WTC11 (cell line): ENCODE measurements at regions not wholly inside any gene's neighbourhood (a gene's known extent, or its start where the extent isn't known, plus 50 kb on each side); places are given as distances from the start of the nearest gene placed in this dataset.
A peak's percentile ranks its signal among the peaks of the same experiment; 100 is the strongest.

ENCODE experiments used
- ATAC-seq: fragments of 200-7000 bp; cut with Tn5 transposase; 2 replicates; pipeline ENCODE4 v1.10.0; 2021; ENCODE audit warnings: mild to moderate bottlenecking, moderate library complexity
- CTCF ChIA-PET: fragments of 300-600 bp; sonication (Branson Sonifier 250); formaldehyde crosslinking; loops from one replicate; lab custom pipeline; 2021; ENCODE audit warnings: antibody characterized with exemption; lab: Charles Lee
- POLR2A ChIA-PET: fragments of 350-600 bp; sonication (Branson Sonifier 250); formaldehyde crosslinking; loops from one replicate; lab custom pipeline; 2021; ENCODE audit warnings: antibody characterized with exemption; lab: Charles Lee
- DNase-seq: peaks from one replicate; pipeline ENCODE4 v3.0.0; 2021; ENCODE audit warnings: low spot score
- H3K27ac Mint-ChIP-seq: 2 replicates; pipeline ENCODE4 v1.8.0; 2021; ENCODE audit warnings: mixed read lengths
- H3K27me3 Mint-ChIP-seq: 2 replicates; pipeline ENCODE4 v1.8.0; 2021; ENCODE audit warnings: low read depth, mild to moderate bottlenecking, moderate library complexity, mixed read lengths
- H3K36me3 Mint-ChIP-seq: 2 replicates; pipeline ENCODE4 v1.8.0; 2021; ENCODE audit warnings: mixed read lengths
- H3K4me1 Mint-ChIP-seq: 2 replicates; pipeline ENCODE4 v1.8.0; 2022; ENCODE audit warnings: mixed read lengths
- H3K4me3 Mint-ChIP-seq: 2 replicates; pipeline ENCODE4 v1.8.0; 2021; ENCODE audit warnings: mild to moderate bottlenecking, moderate library complexity, mixed read lengths
- H3K9me3 Mint-ChIP-seq: 2 replicates; pipeline ENCODE4 v1.8.0; 2021; ENCODE audit warnings: mixed read lengths
- ATF1 ChIP-seq: sonication (generic); formaldehyde crosslinking; IDR thresholded peaks from 2 replicates; pipeline ENCODE4 v1.8.1; 2023; ENCODE audit warnings: mild to moderate bottlenecking, moderate library complexity, missing genetic modification reagents
- ESRRA ChIP-seq: sonication (generic); formaldehyde crosslinking; IDR thresholded peaks from 2 replicates; pipeline ENCODE4 v1.8.1; 2022; ENCODE audit warnings: mild to moderate bottlenecking, missing genetic modification reagents, borderline replicate concordance
- GABPB1 ChIP-seq: sonication (generic); formaldehyde crosslinking; IDR thresholded peaks from 2 replicates; pipeline ENCODE4 v1.8.1; 2023; ENCODE audit warnings: mild to moderate bottlenecking, missing genetic modification reagents
- GRHL2 ChIP-seq: fragments of 250-450 bp; sonication (Bioruptor Pico); IDR thresholded peaks from 2 replicates; pipeline ENCODE4 v1.8.0; 2022; ENCODE audit warnings: mild to moderate bottlenecking, moderate library complexity; ENCODE audit not compliant: insufficient replicate concordance, severe bottlenecking
- GTF2I ChIP-seq: fragments of 250-450 bp; sonication (Bioruptor Pico); conservative IDR thresholded peaks from 2 replicates; pipeline ENCODE4 v1.4.0; 2021; ENCODE audit warnings: mild to moderate bottlenecking
- JUN ChIP-seq: sonication (generic); formaldehyde crosslinking; IDR thresholded peaks from 2 replicates; pipeline ENCODE4 v1.8.0; 2023; ENCODE audit warnings: mild to moderate bottlenecking, missing genetic modification reagents
- NFATC4 ChIP-seq: fragments of 250-450 bp; sonication (Bioruptor Pico); IDR thresholded peaks from 2 replicates; pipeline ENCODE4 v1.9.0; 2021; ENCODE audit warnings: mild to moderate bottlenecking
- NR1H2 ChIP-seq: sonication (generic); formaldehyde crosslinking; IDR thresholded peaks from 2 replicates; pipeline ENCODE4 v1.9.0; 2021; ENCODE audit warnings: mild to moderate bottlenecking, moderate library complexity, missing genetic modification reagents
- RELA ChIP-seq: sonication (generic); formaldehyde crosslinking; IDR thresholded peaks from 2 replicates; pipeline ENCODE4 v1.8.1; 2022; ENCODE audit warnings: missing genetic modification reagents, mild to moderate bottlenecking, borderline replicate concordance
- RORB ChIP-seq: fragments of 250-450 bp; sonication (Bioruptor Pico); IDR thresholded peaks from 2 replicates; pipeline ENCODE4 v1.9.0; 2021; ENCODE audit warnings: mild to moderate bottlenecking
- TP53 ChIP-seq: sonication (generic); formaldehyde crosslinking; IDR thresholded peaks from 2 replicates; pipeline ENCODE4 v1.8.1; 2023; ENCODE audit warnings: mild to moderate bottlenecking, missing genetic modification reagents
- ZNF121 ChIP-seq: sonication (generic); formaldehyde crosslinking; IDR thresholded peaks from 2 replicates; pipeline ENCODE4 v1.8.0; 2023; ENCODE audit warnings: missing genetic modification reagents
- ZNF396 ChIP-seq: fragments of 250-450 bp; sonication (Bioruptor Pico); IDR thresholded peaks from 2 replicates; pipeline ENCODE4 v1.8.0; 2021; ENCODE audit warnings: mild to moderate bottlenecking, moderate library complexity, borderline replicate concordance
- ZNF671 ChIP-seq: fragments of 250-450 bp; sonication (Bioruptor Pico); IDR thresholded peaks from 2 replicates; pipeline ENCODE4 v1.8.0; 2021; ENCODE audit warnings: mild to moderate bottlenecking
- TF ChIP-seq, protein P1 (sequence below): sonication (generic); formaldehyde crosslinking; IDR thresholded peaks from 2 replicates; pipeline ENCODE4 v1.8.1; 2023; ENCODE audit warnings: mild to moderate bottlenecking, missing genetic modification reagents
- TF ChIP-seq, protein P2 (sequence below): fragments of 250-450 bp; sonication (Bioruptor Pico); IDR thresholded peaks from 2 replicates; pipeline ENCODE4 v1.9.0; 2021; ENCODE audit warnings: moderate library complexity, mild to moderate bottlenecking, inconsistent platforms, borderline replicate concordance
- TF ChIP-seq, protein P3 (sequence below): sonication (generic); formaldehyde crosslinking; IDR thresholded peaks from 2 replicates; pipeline ENCODE4 v1.8.1; 2022; ENCODE audit warnings: low read depth, mild to moderate bottlenecking, moderate library complexity, missing genetic modification reagents, borderline replicate concordance
- TF ChIP-seq, protein P4 (sequence below): fragments of 250-450 bp; sonication (Bioruptor Pico); IDR thresholded peaks from 2 replicates; pipeline ENCODE4 v1.9.0; 2021; ENCODE audit warnings: mild to moderate bottlenecking, borderline replicate concordance
- TF ChIP-seq, protein P5 (sequence below): sonication (generic); formaldehyde crosslinking; IDR thresholded peaks from 2 replicates; pipeline ENCODE4 v1.8.1; 2023; ENCODE audit warnings: mild to moderate bottlenecking, missing genetic modification reagents, moderate library complexity
- TF ChIP-seq, protein P6 (sequence below): sonication (generic); formaldehyde crosslinking; IDR thresholded peaks from 2 replicates; pipeline ENCODE4 v1.8.1; 2023; ENCODE audit warnings: mild to moderate bottlenecking, missing genetic modification reagents, borderline replicate concordance
- TF ChIP-seq, protein P7 (sequence below): sonication (generic); formaldehyde crosslinking; IDR thresholded peaks from 2 replicates; pipeline ENCODE4 v1.8.0; 2022; ENCODE audit warnings: mild to moderate bottlenecking, missing genetic modification reagents

DNA sequence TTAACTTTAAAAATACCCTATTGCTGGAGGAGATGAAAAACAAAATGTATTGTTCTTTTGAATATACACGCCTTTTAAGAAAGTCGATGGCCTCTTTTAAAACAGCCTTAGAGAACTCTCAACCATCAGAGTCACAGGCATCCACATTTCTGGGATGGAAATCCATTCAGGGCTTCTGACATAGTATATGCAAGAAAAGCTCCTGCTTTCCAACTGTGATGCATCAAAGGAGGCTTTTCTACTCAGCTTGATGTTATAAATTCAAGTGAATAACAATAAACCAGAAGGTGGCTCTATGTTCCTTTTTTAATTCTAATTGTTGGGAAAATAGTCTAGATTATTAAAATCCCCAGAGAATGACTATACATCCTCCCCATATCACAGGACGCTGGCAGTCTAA lies 398.8 kb upstream of the CXADR start (continued):
- TF ChIP-seq NR1H2 (CRISPR knock-in tag) (no peak), GTF2I (CRISPR knock-in tag) (no peak), RORB (CRISPR knock-in tag) (no peak), ATF1 (no peak), ZNF671 (CRISPR knock-in tag) (no peak), ESRRA (CRISPR knock-in tag) (no peak), ZNF121 (CRISPR knock-in tag) (no peak), NFATC4 (CRISPR knock-in tag) (no peak)
- TF ChIP-seq, protein P1, sequence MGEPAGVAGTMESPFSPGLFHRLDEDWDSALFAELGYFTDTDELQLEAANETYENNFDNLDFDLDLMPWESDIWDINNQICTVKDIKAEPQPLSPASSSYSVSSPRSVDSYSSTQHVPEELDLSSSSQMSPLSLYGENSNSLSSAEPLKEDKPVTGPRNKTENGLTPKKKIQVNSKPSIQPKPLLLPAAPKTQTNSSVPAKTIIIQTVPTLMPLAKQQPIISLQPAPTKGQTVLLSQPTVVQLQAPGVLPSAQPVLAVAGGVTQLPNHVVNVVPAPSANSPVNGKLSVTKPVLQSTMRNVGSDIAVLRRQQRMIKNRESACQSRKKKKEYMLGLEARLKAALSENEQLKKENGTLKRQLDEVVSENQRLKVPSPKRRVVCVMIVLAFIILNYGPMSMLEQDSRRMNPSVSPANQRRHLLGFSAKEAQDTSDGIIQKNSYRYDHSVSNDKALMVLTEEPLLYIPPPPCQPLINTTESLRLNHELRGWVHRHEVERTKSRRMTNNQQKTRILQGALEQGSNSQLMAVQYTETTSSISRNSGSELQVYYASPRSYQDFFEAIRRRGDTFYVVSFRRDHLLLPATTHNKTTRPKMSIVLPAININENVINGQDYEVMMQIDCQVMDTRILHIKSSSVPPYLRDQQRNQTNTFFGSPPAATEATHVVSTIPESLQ: no peak

DNA sequence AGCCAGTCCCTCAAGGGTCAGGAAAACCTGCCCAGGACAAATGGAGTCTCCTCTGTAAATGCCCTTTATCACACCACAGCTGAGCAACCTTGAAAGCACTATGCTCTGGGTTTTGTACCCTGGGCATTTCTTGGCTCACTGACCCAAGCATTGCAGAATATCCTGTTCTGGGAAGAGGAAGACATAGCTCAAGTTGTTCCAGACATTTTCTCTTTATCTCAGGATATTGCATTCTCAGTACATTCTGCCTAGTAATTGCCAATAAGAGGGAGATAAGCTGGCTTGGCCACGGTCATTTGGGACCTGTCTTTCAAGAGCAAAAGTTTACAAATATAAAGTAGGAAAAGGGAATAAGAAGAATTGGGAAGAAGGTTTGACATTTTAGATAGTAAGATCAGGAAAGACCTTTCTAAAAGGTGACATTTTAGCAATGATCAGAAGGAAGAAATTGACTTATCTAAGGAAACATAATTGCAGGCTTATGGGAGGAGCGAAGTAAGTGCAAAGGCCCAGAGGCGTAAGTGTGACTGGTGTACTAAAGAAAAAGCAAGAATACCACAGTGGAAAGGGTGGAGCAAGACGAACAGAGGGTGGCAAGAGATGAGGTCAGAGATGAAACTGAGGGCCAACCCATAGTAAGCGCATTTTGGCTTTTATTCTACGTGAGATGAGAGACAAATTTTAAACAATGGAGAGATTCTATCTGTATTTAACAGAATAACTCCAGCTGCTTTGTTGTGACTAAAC lies 394.0 kb upstream of the CXADR start:
- H3K9me3 Mint-ChIP-seq: peaks cover 17% of the 10 kb centered on the region
- H3K4me1 Mint-ChIP-seq: peaks cover 60% of the 10 kb centered on the region
- H3K36me3 Mint-ChIP-seq: peaks cover 15% of the 10 kb centered on the region
- no peaks in the 10 kb centered on the region for H3K27me3 Mint-ChIP-seq
- ChIA-PET CTCF (no interaction called here), POLR2A (no interaction called here)
- DNase-seq: no peak
- no peak overlapping the region for H3K4me3 Mint-ChIP-seq
- no peak for ATAC-seq
- H3K27ac Mint-ChIP-seq: 0 out of 2 replicates have a peak overlapping the region, but pooled peaks have one; percentile 12
- no peak for TF ChIP-seq GABPB1 (CRISPR knock-in tag)
- TF ChIP-seq, protein P2, sequence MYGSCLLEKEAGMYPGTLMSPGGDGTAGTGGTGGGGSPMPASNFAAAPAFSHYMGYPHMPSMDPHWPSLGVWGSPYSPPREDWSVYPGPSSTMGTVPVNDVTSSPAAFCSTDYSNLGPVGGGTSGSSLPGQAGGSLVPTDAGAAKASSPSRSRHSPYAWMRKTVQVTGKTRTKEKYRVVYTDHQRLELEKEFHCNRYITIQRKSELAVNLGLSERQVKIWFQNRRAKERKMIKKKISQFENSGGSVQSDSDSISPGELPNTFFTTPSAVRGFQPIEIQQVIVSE (CRISPR knock-in tag): no peak
- TF ChIP-seq, protein P3, sequence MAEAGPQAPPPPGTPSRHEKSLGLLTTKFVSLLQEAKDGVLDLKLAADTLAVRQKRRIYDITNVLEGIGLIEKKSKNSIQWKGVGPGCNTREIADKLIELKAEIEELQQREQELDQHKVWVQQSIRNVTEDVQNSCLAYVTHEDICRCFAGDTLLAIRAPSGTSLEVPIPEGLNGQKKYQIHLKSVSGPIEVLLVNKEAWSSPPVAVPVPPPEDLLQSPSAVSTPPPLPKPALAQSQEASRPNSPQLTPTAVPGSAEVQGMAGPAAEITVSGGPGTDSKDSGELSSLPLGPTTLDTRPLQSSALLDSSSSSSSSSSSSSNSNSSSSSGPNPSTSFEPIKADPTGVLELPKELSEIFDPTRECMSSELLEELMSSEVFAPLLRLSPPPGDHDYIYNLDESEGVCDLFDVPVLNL: no peak
- no peak for TF ChIP-seq ZNF396 (CRISPR knock-in tag)
- TF ChIP-seq GRHL2 (CRISPR knock-in tag): no peak
- TF ChIP-seq, protein P4, sequence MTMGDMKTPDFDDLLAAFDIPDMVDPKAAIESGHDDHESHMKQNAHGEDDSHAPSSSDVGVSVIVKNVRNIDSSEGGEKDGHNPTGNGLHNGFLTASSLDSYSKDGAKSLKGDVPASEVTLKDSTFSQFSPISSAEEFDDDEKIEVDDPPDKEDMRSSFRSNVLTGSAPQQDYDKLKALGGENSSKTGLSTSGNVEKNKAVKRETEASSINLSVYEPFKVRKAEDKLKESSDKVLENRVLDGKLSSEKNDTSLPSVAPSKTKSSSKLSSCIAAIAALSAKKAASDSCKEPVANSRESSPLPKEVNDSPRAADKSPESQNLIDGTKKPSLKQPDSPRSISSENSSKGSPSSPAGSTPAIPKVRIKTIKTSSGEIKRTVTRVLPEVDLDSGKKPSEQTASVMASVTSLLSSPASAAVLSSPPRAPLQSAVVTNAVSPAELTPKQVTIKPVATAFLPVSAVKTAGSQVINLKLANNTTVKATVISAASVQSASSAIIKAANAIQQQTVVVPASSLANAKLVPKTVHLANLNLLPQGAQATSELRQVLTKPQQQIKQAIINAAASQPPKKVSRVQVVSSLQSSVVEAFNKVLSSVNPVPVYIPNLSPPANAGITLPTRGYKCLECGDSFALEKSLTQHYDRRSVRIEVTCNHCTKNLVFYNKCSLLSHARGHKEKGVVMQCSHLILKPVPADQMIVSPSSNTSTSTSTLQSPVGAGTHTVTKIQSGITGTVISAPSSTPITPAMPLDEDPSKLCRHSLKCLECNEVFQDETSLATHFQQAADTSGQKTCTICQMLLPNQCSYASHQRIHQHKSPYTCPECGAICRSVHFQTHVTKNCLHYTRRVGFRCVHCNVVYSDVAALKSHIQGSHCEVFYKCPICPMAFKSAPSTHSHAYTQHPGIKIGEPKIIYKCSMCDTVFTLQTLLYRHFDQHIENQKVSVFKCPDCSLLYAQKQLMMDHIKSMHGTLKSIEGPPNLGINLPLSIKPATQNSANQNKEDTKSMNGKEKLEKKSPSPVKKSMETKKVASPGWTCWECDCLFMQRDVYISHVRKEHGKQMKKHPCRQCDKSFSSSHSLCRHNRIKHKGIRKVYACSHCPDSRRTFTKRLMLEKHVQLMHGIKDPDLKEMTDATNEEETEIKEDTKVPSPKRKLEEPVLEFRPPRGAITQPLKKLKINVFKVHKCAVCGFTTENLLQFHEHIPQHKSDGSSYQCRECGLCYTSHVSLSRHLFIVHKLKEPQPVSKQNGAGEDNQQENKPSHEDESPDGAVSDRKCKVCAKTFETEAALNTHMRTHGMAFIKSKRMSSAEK (CRISPR knock-in tag): no peak
- TF ChIP-seq, protein P5, sequence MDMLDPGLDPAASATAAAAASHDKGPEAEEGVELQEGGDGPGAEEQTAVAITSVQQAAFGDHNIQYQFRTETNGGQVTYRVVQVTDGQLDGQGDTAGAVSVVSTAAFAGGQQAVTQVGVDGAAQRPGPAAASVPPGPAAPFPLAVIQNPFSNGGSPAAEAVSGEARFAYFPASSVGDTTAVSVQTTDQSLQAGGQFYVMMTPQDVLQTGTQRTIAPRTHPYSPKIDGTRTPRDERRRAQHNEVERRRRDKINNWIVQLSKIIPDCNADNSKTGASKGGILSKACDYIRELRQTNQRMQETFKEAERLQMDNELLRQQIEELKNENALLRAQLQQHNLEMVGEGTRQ (CRISPR knock-in tag): no peak
- no peak for TF ChIP-seq TP53
- TF ChIP-seq, protein P6, sequence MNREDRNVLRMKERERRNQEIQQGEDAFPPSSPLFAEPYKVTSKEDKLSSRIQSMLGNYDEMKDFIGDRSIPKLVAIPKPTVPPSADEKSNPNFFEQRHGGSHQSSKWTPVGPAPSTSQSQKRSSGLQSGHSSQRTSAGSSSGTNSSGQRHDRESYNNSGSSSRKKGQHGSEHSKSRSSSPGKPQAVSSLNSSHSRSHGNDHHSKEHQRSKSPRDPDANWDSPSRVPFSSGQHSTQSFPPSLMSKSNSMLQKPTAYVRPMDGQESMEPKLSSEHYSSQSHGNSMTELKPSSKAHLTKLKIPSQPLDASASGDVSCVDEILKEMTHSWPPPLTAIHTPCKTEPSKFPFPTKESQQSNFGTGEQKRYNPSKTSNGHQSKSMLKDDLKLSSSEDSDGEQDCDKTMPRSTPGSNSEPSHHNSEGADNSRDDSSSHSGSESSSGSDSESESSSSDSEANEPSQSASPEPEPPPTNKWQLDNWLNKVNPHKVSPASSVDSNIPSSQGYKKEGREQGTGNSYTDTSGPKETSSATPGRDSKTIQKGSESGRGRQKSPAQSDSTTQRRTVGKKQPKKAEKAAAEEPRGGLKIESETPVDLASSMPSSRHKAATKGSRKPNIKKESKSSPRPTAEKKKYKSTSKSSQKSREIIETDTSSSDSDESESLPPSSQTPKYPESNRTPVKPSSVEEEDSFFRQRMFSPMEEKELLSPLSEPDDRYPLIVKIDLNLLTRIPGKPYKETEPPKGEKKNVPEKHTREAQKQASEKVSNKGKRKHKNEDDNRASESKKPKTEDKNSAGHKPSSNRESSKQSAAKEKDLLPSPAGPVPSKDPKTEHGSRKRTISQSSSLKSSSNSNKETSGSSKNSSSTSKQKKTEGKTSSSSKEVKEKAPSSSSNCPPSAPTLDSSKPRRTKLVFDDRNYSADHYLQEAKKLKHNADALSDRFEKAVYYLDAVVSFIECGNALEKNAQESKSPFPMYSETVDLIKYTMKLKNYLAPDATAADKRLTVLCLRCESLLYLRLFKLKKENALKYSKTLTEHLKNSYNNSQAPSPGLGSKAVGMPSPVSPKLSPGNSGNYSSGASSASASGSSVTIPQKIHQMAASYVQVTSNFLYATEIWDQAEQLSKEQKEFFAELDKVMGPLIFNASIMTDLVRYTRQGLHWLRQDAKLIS (CRISPR knock-in tag): no peak
- TF ChIP-seq, protein P7, sequence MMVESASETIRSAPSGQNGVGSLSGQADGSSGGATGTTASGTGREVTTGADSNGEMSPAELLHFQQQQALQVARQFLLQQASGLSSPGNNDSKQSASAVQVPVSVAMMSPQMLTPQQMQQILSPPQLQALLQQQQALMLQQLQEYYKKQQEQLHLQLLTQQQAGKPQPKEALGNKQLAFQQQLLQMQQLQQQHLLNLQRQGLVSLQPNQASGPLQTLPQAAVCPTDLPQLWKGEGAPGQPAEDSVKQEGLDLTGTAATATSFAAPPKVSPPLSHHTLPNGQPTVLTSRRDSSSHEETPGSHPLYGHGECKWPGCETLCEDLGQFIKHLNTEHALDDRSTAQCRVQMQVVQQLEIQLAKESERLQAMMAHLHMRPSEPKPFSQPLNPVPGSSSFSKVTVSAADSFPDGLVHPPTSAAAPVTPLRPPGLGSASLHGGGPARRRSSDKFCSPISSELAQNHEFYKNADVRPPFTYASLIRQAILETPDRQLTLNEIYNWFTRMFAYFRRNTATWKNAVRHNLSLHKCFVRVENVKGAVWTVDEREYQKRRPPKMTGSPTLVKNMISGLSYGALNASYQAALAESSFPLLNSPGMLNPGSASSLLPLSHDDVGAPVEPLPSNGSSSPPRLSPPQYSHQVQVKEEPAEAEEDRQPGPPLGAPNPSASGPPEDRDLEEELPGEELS (CRISPR knock-in tag): no peak
- TF ChIP-seq JUN (CRISPR knock-in tag): no peak
- TF ChIP-seq RELA: no peak
